Embryonic facial prominence (tissue), 1 donor: ENCODE measurements at regions not wholly inside any gene's neighbourhood (a gene's known extent, or its start where the extent isn't known, plus 50 kb on each side); places are given as distances from the start of the nearest gene placed in this dataset.
"Not testable (repeated sequence)": the region's sequence is repeated elsewhere in the genome, so short reads cannot be mapped to it uniquely, and the experiment has no call there.

Experiments
- DNase-seq: peaks from one replicate; pipeline ENCODE4 v3.0.0-alpha.2; 2016; ENCODE audit errors: extremely low spot score

- no peak for DNase-seq
Measured at GRCh38 chr2:136327162-136327852, 209.4 kb upstream of the CXCR4 start.

GRCh38 chr2:136325844-136326331 lies 207.9 kb upstream of the CXCR4 start:
- no peak for DNase-seq

GRCh38 chr2:136324966-136325365 lies 207.0 kb upstream of the CXCR4 start:
- no peak for DNase-seq

GRCh38 chr2:136323935-136324334 lies 206.0 kb upstream of the CXCR4 start:
- no peak for DNase-seq

GRCh38 chr2:136323195-136323594 lies 205.2 kb upstream of the CXCR4 start:
- DNase-seq, result no peak

- no peak for DNase-seq
Measured at GRCh38 chr2:136322428-136322827, 204.5 kb upstream of the CXCR4 start.

- DNase-seq, result no peak
Measured at GRCh38 chr2:136319651-136320050, 201.7 kb upstream of the CXCR4 start.

GRCh38 chr2:136319237-136319636 lies 201.3 kb upstream of the CXCR4 start:
- DNase-seq, result no peak

- DNase-seq, result no peak
Measured at GRCh38 chr2:136314240-136314639, 196.3 kb upstream of the CXCR4 start.

GRCh38 chr2:136312568-136312967 lies 194.6 kb upstream of the CXCR4 start:
- not testable (repeated sequence) for DNase-seq

GRCh38 chr2:136310797-136311603 lies 193.1 kb upstream of the CXCR4 start:
- no peak for DNase-seq

- DNase-seq, result no peak
Measured at GRCh38 chr2:136310005-136310495, 192.1 kb upstream of the CXCR4 start.

GRCh38 chr2:136308611-136309010 lies 190.7 kb upstream of the CXCR4 start:
- DNase-seq, result no peak

GRCh38 chr2:136306836-136307235 lies 188.9 kb upstream of the CXCR4 start:
- DNase-seq, result no peak

- no peak for DNase-seq
Measured at GRCh38 chr2:136305517-136306192, 187.7 kb upstream of the CXCR4 start.

GRCh38 chr2:136301006-136301405 lies 183.1 kb upstream of the CXCR4 start:
- DNase-seq, result no peak

GRCh38 chr2:136298631-136299030 lies 180.7 kb upstream of the CXCR4 start:
- DNase-seq, result no peak

GRCh38 chr2:136297994-136298393 lies 180.0 kb upstream of the CXCR4 start:
- DNase-seq, result no peak

- DNase-seq, result no peak
Measured at GRCh38 chr2:136297312-136297711, 179.4 kb upstream of the CXCR4 start.

- DNase-seq, result no peak
Measured at GRCh38 chr2:136295168-136295567, 177.2 kb upstream of the CXCR4 start.

- DNase-seq, result no peak
Measured at GRCh38 chr2:136291871-136292270, 173.9 kb upstream of the CXCR4 start.

- DNase-seq, result no peak
Measured at GRCh38 chr2:136290326-136290725, 172.4 kb upstream of the CXCR4 start.
